ENCODE measurements at regions not wholly inside any gene's neighbourhood (a gene's known extent, or its start where the extent isn't known, plus 50 kb on each side); places are given as distances from the start of the nearest gene placed in this dataset.

- no peak for DNase-seq (ENCODE audit: low read depth in 2 of 2)
- no peak overlapping the region for H3K4me3 ChIP-seq (replicated peaks in 1 of 2; ENCODE audit: low read depth in 2 of 2, low read length in 2 of 2)
- no peak for TF ChIP-seq CTCF (IDR thresholded peaks at IDR 0.05; ENCODE audit: low read depth, low read length)
Measured at GRCh38 chr17:5870231-5870953, 199.8 kb upstream of the WSCD1 start.

GRCh38 chr17:5871666-5872065 lies 198.5 kb upstream of the WSCD1 start:
- DNase-seq (ENCODE audit: low read depth in 2 of 2) = no peak
- TF ChIP-seq CTCF (IDR thresholded peaks at IDR 0.05; ENCODE audit: low read depth, low read length) = no peak
- H3K4me3 ChIP-seq (replicated peaks in 1 of 2; ENCODE audit: low read depth in 2 of 2, low read length in 2 of 2) = no peak overlapping the region

- DNase-seq (ENCODE audit: low read depth in 2 of 2) = no peak
- no peak overlapping the region for H3K4me3 ChIP-seq (replicated peaks in 1 of 2; ENCODE audit: low read depth in 2 of 2, low read length in 2 of 2)
- no peak for TF ChIP-seq CTCF (IDR thresholded peaks at IDR 0.05; ENCODE audit: low read depth, low read length)
Measured at GRCh38 chr17:5872831-5873230, 197.3 kb upstream of the WSCD1 start.

GRCh38 chr17:5873781-5874180 lies 196.4 kb upstream of the WSCD1 start:
- TF ChIP-seq CTCF (IDR thresholded peaks at IDR 0.05; ENCODE audit: low read depth, low read length) = no peak
- no peak overlapping the region for H3K4me3 ChIP-seq (replicated peaks in 1 of 2; ENCODE audit: low read depth in 2 of 2, low read length in 2 of 2)
- no peak for DNase-seq (ENCODE audit: low read depth in 2 of 2)

GRCh38 chr17:5874486-5874885 lies 195.7 kb upstream of the WSCD1 start:
- no peak overlapping the region for H3K4me3 ChIP-seq (replicated peaks in 1 of 2; ENCODE audit: low read depth in 2 of 2, low read length in 2 of 2)
- no peak for TF ChIP-seq CTCF (IDR thresholded peaks at IDR 0.05; ENCODE audit: low read depth, low read length)
- no peak for DNase-seq (ENCODE audit: low read depth in 2 of 2)

- no peak for TF ChIP-seq CTCF (IDR thresholded peaks at IDR 0.05; ENCODE audit: low read depth, low read length)
- DNase-seq (ENCODE audit: low read depth in 2 of 2) = no peak
- H3K4me3 ChIP-seq (replicated peaks in 1 of 2; ENCODE audit: low read depth in 2 of 2, low read length in 2 of 2) = no peak overlapping the region
Measured at GRCh38 chr17:5877366-5877765, 192.8 kb upstream of the WSCD1 start.

- H3K4me3 ChIP-seq (replicated peaks in 1 of 2; ENCODE audit: low read depth in 2 of 2, low read length in 2 of 2) = no peak overlapping the region
- DNase-seq (ENCODE audit: low read depth in 2 of 2) = peak in 1 of 2 donors; percentile 11
- TF ChIP-seq CTCF (IDR thresholded peaks at IDR 0.05; ENCODE audit: low read depth, low read length) = no peak
Measured at GRCh38 chr17:5877948-5878347, 192.2 kb upstream of the WSCD1 start.
